Activated T-helper 2 cell treated with anti-CD3 and anti-CD28 coated beads, Interferon-gamma antibody, Interleukin-2, Interleukin-4, amounts not matched to agents 10 μg/mL and 5 μg/mL and 100 μg/mL, durations not matched to agents 14 hours and 24 hours and 36 hours (primary cell): ENCODE measurements at regions not wholly inside any gene's neighbourhood (a gene's known extent, or its start where the extent isn't known, plus 50 kb on each side); places are given as distances from the start of the nearest gene placed in this dataset.

Experiments
- DNase-seq: peaks from one replicate; pipeline ENCODE4 v3.0.0; 2021; ENCODE audit warnings: low spot score
- H3K27ac Mint-ChIP-seq: one replicate; pipeline ENCODE4 v1.8.0; 2021; ENCODE audit warnings: mixed read lengths
- H3K27me3 Mint-ChIP-seq: one replicate; pipeline ENCODE4 v1.8.0; 2021; ENCODE audit warnings: low read depth, mixed read lengths
- H3K36me3 Mint-ChIP-seq: one replicate; pipeline ENCODE4 v1.8.0; 2021; ENCODE audit warnings: low read depth, mixed read lengths
- H3K4me1 Mint-ChIP-seq: one replicate; pipeline ENCODE4 v1.8.0; 2021; ENCODE audit warnings: low read depth, mixed read lengths
- H3K4me3 Mint-ChIP-seq: one replicate; pipeline ENCODE4 v1.8.0; 2021; ENCODE audit warnings: low read depth, mild to moderate bottlenecking, moderate library complexity, mixed read lengths
- H3K9me3 Mint-ChIP-seq: one replicate; pipeline ENCODE4 v1.8.0; 2021; ENCODE audit warnings: mixed read lengths
- intact Hi-C: fragments of 100-400 bp; cut with micrococcal nuclease; formaldehyde crosslinking; loops from one replicate; pipeline ENCODE4 v1.15.1; 2023

DNA sequence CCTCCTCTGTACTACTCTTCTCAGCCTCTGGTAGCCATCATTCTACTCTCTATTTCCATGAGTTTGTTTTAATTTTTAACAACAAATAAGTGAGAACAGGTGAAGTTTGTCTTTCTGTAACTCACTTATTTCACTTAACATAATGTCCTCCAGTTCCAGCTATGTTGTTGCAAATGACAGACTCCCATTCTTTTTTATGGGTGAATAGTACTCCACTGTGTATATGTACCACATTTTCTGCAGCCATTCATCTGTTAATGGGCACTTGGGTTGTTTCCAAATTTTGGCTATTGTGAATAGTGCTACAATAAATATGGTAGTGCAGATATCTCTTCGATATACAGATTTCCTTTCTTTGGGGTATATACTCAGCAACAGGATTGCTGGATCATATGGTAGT is 73.7 kb upstream of the TNFRSF21 start:
- DNase-seq = no peak
- no peak overlapping the region for H3K27ac Mint-ChIP-seq
- H3K36me3 Mint-ChIP-seq = no peaks in the 10 kb centered on the region
- intact Hi-C loops = no loop called here
- peaks cover 1% of the 10 kb centered on the region for H3K4me1 Mint-ChIP-seq
- H3K27me3 Mint-ChIP-seq = peaks cover 4% of the 10 kb centered on the region
- no peak overlapping the region for H3K4me3 Mint-ChIP-seq
- peaks cover 8% of the 10 kb centered on the region for H3K9me3 Mint-ChIP-seq

DNA sequence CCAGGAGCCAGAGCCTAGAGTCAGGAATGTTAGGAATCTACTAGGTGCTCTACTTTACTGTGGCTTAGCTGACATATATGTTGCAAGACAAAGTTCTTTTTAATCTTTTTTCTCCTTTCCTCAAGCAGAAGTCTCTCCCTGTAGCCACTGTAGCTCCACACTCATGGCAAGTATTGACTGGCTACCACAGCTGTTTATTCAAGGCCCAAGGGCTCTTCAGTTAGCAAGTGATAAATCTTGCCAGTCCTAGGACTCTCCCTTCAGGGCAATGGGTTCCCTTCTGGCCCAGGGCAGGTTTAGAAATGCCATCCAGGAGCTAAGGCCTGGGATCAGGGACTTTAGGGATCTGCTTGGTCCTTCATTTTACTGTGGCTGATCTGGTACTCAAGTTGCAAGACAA is 82.0 kb upstream of the TNFRSF21 start:
- no peak for DNase-seq
- no peak overlapping the region for H3K27ac Mint-ChIP-seq
- no peak overlapping the region for H3K4me3 Mint-ChIP-seq
- peaks cover 13% of the 10 kb centered on the region for H3K9me3 Mint-ChIP-seq
- H3K27me3 Mint-ChIP-seq = peaks cover 8% of the 10 kb centered on the region
- no peaks in the 10 kb centered on the region for H3K4me1 Mint-ChIP-seq
- intact Hi-C loops = no loop called here
- H3K36me3 Mint-ChIP-seq = no peaks in the 10 kb centered on the region

DNA sequence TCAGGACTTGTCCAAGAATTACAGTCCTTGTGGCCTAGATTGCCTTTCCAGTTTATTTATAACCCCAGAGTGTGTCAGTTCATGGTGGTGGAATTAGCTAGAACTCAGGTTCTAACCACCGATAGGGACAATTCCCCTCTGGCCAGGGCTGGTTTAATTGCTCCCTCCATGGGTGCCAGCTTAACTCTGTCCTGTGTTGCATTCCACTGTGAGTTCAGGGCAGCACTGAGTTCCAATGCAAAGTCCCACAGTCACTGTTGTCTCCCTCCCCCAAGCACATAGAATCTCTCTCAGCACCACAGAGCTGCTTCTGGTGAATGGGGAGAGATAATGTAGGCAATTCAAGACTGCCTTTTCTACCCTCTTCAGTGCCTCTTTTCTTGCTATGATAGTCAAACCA is 82.5 kb upstream of the TNFRSF21 start:
- Mint-ChIP-seq H3K27ac (no peak overlapping the region), H3K4me1 (no peaks in the 10 kb centered on the region), H3K27me3 (peaks cover 10% of the 10 kb centered on the region), H3K4me3 (no peak overlapping the region), H3K9me3 (peaks cover 13% of the 10 kb centered on the region), H3K36me3 (no peaks in the 10 kb centered on the region)
- DNase-seq = no peak
- intact Hi-C loops = no loop called here

DNA sequence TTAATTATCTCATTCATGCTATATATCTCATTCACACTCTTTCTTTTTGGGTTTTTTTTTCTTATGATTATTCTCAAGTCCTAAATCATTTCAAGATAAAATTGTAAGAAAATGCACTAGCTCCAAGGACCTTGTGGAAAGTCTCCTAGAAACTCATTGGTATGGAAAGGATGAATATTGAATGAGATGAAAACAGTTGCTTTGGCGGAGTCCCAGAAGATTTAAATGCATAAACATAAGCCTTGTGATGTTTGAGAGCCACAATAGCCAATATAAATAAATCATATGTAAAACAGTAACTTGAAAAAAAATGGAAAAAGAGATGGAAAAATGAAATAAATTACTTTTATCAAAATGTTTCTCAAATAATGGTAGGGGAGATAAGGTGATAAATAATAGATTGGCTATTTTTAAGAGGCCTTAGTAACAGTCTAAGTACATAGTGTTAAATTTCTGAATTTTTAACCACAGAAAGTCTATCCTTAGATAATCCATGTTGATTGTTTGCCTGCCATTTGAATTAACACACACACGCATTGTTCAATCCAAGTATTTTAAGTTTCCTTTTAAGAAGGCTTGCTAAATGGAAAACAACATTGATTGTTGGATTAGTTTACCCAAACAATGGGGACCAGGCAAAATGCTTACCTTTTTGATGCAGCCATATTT is 81.1 kb upstream of the CD2AP start:
- intact Hi-C loops = no loop called here
- Mint-ChIP-seq H3K27me3 (peaks cover 19% of the 10 kb centered on the region), H3K9me3 (no peaks in the 10 kb centered on the region), H3K4me1 (no peaks in the 10 kb centered on the region), H3K27ac (no peak overlapping the region), H3K36me3 (no peaks in the 10 kb centered on the region), H3K4me3 (no peak overlapping the region)
- no peak for DNase-seq

DNA sequence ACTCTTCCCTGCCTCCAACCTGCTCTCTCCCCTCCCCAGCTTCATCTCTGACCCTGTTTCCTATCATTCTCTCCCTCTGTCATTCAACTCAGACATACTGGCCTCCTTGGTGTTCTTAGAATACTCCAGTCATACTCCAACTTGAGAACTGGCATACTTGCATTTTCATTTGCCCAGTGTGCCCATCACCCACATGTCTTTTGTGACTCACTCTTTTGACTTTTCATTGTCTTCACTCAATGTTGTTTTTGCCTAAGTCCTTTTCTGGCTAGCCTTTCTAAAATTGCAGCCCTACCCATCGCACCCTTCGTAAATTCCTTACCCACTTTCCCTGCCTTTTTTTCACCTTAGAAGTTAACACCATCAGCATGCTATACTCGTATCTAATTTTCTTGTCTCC is 77.0 kb upstream of the CD2AP start:
- intact Hi-C loops = no loop called here
- Mint-ChIP-seq H3K36me3 (no peaks in the 10 kb centered on the region), H3K9me3 (no peaks in the 10 kb centered on the region), H3K27ac (no peak overlapping the region), H3K4me3 (no peak overlapping the region), H3K27me3 (peaks cover 17% of the 10 kb centered on the region), H3K4me1 (no peaks in the 10 kb centered on the region)
- no peak for DNase-seq

DNA sequence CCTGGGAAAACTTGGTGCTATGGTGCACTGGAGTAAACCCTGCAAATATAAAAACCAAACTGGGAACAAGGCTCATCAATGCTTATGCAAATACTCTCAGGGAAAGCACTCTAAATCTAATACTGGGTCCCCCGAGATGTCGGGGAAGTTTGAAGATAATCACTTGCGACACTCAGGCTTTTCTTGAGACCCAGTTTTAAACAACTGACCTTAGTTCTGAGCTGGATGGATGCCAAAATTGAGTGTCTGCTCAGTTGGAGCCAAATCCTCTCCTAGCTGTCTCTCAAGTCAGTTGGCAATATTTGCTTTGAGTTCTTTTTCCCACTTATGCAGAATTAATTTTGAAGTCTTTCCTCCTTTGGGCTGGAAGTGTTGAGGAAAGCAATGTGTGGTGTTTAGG is 75.5 kb upstream of the CD2AP start:
- Mint-ChIP-seq H3K4me3 (no peak overlapping the region), H3K9me3 (no peaks in the 10 kb centered on the region), H3K27me3 (peaks cover 13% of the 10 kb centered on the region), H3K36me3 (no peaks in the 10 kb centered on the region), H3K27ac (no peak overlapping the region), H3K4me1 (no peaks in the 10 kb centered on the region)
- intact Hi-C loops = no loop called here
- no peak for DNase-seq

DNA sequence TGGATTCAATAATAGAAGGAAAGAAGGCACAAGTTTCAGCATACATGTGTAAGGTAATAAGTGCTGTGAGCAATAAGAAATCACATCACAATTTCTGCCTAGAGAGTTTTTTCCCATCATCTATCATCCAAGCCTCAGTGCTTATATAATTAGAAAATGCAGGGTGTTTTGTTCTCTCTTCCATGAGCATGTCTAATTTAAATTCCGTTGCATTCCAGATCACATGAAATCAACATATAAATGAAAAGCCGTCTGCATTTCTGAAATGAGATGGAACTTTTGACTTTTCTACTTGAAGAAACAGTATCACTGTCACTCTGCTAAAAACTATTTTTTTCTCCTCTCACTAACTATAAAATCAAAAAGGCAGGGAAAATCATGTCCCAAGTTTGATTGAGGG is 74.5 kb upstream of the CD2AP start:
- Mint-ChIP-seq H3K4me3 (no peak overlapping the region), H3K27ac (no peak overlapping the region), H3K27me3 (peaks cover 14% of the 10 kb centered on the region), H3K4me1 (peaks cover under 1% of the 10 kb centered on the region), H3K36me3 (no peaks in the 10 kb centered on the region), H3K9me3 (no peaks in the 10 kb centered on the region)
- DNase-seq = no peak
- intact Hi-C loops = no loop called here

DNA sequence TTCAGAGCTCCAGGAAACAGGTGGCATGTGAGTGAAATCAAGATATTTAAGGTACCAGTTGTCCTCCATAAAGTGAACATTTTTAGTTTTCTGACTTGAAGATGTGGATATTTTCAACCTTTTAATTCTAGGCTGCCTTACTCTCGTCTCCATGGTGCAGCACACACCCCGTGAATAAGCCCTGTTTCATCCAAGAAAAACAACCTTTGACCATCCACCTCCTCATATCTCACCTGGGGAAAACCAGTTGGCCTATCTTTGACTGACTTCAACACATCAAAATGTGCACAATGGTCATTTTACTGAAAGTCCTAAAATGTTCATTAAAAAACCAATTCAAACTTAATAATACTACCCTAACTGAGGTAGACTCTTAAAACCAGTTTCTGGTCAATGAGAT is 73.8 kb upstream of the CD2AP start:
- Mint-ChIP-seq H3K4me3 (no peak overlapping the region), H3K27ac (no peak overlapping the region), H3K9me3 (no peaks in the 10 kb centered on the region), H3K36me3 (no peaks in the 10 kb centered on the region), H3K27me3 (peaks cover 12% of the 10 kb centered on the region), H3K4me1 (peaks cover 2% of the 10 kb centered on the region)
- intact Hi-C loops = no loop called here
- no peak for DNase-seq

DNA sequence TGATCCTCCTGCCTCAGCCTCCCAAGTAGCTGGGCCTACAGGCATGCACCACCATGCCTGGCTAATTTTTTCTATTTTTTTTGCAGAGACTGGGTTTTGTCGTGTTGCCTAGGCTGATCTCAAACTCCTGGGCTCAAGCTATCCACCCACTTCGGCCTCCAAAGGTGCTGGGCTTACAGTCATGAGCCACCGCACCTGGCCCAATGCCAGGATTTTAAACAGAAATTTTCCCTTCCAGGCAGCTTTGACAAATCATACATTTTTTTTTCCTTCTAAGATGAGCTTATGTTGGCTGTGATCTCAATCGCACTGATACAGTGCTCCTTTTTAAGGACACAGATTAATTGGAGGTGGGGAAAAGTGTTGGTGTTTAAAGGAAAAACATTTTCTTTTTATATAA is 73.2 kb upstream of the CD2AP start:
- no peak for DNase-seq
- peaks cover 8% of the 10 kb centered on the region for H3K27me3 Mint-ChIP-seq
- peaks cover 2% of the 10 kb centered on the region for H3K4me1 Mint-ChIP-seq
- H3K36me3 Mint-ChIP-seq = no peaks in the 10 kb centered on the region
- H3K27ac Mint-ChIP-seq = no peak overlapping the region
- intact Hi-C loops = no loop called here
- H3K9me3 Mint-ChIP-seq = no peaks in the 10 kb centered on the region
- H3K4me3 Mint-ChIP-seq = no peak overlapping the region

DNA sequence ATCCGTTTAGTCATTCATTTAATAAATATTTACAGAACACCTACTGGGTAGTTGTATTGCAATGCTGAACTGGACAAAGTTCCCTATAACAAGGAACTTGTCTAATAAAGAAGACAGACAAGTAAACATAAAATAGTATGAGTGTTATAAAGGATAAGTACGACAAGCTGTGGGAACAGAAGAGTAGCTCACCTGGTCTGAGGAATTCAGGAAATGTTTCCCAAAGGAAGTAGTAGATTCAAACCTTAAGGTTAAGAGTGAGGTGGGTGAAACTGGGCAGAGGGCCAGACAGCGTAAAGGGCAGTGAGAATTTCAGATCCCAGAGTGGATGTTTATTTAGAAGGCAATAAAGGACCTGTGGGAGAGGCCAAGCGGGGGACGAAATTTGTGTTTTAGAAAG is 72.3 kb upstream of the CD2AP start:
- intact Hi-C loops = no loop called here
- no peak overlapping the region for H3K27ac Mint-ChIP-seq
- H3K9me3 Mint-ChIP-seq = no peaks in the 10 kb centered on the region
- H3K36me3 Mint-ChIP-seq = no peaks in the 10 kb centered on the region
- H3K4me3 Mint-ChIP-seq = no peak overlapping the region
- peaks cover 8% of the 10 kb centered on the region for H3K27me3 Mint-ChIP-seq
- DNase-seq = no peak
- H3K4me1 Mint-ChIP-seq = peaks cover 2% of the 10 kb centered on the region

DNA sequence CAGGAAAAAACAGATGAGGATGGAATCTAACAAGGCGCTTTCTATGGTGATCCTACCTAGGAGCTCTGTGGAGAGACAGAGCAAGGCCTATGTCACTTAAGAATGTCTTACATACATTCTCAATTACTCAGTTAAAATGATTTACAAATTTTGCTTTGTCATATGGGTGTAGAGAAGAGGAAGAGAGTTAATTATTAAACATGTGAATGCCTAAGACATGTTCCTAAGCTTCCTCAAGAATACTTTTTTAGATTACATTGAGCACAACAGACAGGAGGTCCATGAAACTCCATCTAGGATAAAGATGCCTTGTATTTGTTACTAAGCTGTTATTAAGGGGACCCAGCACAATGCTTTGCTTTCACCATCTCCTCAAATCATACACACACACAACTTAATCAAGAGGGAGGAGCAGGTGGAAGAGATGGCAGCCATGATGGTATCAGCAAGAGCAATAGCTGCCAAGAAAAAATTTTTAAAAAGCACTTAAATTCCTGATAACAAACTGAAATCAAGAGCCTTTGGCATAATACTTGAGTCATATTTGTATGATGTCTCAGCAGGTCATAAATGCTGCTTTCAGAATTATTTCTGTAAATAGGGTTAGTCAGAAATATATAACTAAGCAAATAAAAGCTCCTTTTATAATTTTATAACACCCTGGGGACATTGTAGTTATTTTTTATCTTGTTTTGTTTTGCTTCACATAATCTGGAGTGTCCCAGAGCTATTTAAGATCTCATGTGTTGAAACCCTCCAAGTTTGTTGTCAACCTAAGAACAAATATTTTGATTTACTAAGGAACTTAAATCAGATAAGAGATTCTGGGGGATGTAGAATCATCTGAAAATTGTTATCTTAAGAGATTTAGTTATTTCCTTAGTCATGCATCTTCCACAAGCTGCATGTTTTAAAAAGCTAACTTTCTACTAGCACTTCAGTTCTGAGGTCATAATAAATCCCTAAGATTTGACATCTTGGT is 70.0 kb upstream of the CD2AP start:
- no peak overlapping the region for H3K4me3 Mint-ChIP-seq
- H3K4me1 Mint-ChIP-seq = peaks cover 2% of the 10 kb centered on the region
- H3K27ac Mint-ChIP-seq = no peak overlapping the region
- intact Hi-C loops = no loop called here
- no peaks in the 10 kb centered on the region for H3K9me3 Mint-ChIP-seq
- no peaks in the 10 kb centered on the region for H3K36me3 Mint-ChIP-seq
- no peak for DNase-seq
- peaks cover 21% of the 10 kb centered on the region for H3K27me3 Mint-ChIP-seq

DNA sequence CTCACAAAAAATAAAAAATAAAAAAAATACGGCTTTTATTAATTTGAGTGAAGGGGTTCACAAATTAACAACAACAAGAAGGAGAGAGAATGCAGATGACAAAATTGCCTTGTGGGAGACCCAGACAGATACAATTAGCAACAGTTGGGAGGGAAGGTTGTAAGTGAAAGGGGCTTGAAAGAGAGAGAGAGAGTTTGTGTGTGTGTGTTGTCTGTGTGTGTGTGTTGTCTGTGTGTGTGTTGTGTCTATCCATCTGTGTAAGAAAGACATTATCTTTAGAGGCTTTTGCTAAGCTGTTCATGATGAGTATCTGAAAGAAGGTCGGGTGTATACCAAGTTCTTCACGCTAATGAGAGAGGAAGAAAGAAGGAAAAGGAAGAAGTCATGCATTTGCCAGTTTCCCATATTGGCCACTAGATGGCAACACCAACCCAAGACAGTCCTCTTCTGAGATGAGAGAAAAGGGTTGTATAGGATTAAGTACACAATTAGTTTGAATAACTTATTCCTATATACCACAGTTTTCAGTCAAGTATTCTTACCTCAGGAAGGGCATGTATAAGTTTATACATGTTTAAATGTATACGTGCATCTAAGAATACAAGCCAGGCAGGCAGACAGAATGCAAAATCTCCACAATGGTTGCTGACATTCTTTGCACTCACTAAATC is 63.7 kb upstream of the CD2AP start:
- peaks cover 3% of the 10 kb centered on the region for H3K9me3 Mint-ChIP-seq
- intact Hi-C loops = loop anchor here (1.0 kb wide), 4 partner anchors 217 to 366 kb away; no protein-coding TSS in a partner anchor
- no peak overlapping the region for H3K27ac Mint-ChIP-seq
- no peaks in the 10 kb centered on the region for H3K36me3 Mint-ChIP-seq
- H3K4me1 Mint-ChIP-seq = peaks cover 14% of the 10 kb centered on the region
- peak; percentile 24 for DNase-seq
- peaks cover 26% of the 10 kb centered on the region for H3K27me3 Mint-ChIP-seq
- H3K4me3 Mint-ChIP-seq = peak overlapping the region; percentile 70
